Left renal pelvis (tissue), 4 donors: ENCODE measurements at regions not wholly inside any gene's neighbourhood (a gene's known extent, or its start where the extent isn't known, plus 50 kb on each side); places are given as distances from the start of the nearest gene placed in this dataset.
"Not testable (repeated sequence)": the region's sequence is repeated elsewhere in the genome, so short reads cannot be mapped to it uniquely, and the experiment has no call there.

Experiments
- DNase-seq, 4 donors: peaks; one replicate each; pipeline ENCODE4 v3.0.0-alpha.2; 2013; ENCODE audit warnings: low read depth in 4 of 4, low spot score in 3 of 4

DNA sequence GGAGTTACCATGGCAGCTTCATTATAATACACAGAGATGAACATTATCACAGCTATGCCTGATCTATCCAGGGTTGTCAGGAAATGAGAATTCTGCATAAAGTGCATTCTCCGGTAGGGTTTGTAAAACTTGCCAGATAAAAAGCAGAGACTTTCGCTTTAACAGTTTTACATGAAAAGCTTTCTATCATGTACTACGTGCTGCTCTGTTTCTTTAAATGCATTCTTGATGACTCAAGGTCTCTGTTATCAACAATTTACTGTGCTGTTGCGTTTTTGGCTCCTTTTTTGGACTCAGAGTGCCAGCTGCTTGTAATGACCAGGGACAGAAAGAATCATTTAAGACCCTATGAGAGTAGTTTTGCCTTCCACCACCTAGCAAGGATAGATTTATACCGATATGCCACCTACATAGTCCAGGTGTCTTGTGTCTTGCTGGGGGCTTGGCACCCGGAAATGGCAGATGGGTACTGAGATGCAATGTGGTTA, 371.2 kb downstream of the BTG1 start:
- no peak for DNase-seq

DNA sequence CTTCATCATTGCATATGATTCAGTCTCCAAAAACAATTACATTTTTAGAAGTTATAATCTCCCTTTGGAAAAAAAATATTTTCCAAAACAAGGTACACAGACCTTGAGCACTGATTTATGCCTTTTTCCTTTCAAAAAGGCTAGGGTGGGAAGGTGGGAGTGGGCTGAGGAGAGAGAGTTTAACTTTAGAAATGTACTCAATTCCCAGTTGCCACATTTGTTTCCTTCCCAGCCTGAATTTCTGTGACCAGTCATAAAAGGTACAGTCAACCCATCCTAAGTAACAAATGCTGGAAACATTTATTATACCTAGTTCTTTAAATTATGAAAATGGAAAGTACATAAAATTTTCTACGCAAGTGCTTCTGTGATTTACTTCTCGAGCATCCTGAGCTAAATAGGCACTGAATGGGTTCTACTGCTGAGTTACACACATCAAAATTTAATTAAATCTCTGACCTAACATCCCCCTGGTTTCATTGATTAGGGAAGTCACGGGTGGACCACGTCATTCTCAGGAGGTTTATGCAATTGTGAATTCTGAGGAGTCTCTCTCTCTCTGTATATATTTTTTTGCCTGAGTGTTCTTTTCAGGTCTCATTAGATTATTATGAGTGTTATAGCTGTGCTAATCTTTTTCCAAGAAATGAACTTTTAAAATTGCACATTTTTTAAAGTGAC, 371.8 kb downstream of the BTG1 start:
- no peak for DNase-seq

DNA sequence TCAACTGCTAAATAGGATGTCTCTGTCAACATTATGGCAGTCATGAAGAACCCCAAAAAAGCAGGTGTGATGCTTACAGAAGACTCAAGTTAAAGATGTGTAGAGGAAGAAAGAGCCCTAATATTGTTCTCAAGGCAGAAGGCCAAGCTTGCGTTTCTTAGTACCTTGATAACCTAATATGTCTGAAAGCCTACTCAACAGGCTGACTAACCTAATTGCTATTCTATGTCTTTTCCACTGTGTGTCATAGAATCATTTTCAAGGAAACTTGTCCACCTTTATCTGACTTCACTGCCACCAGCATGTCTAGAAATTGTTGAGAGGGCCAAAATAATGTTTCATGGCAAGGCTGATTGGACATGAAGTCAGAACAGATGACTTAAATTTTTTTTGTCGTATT, 373.2 kb downstream of the BTG1 start:
- no peak for DNase-seq

DNA sequence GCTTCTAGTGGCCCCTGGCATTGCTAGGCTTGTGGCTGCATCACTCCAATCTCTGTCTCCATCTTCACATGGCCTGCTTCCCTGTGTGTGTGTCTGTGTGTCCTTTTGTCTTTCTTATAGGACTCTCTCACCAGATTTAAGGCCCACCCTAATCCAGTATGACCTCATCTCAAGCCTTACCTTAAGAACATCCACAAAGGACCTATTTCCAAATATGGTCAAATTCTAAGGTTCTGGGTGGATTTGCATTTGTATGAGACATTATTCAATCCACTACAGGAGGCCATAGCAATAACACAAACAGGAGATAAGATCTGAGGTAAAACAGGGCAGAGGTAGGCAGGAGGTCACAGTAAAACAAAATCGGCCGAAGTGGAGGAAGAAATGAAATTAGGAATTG, 375.9 kb downstream of the BTG1 start:
- DNase-seq: no peak

DNA sequence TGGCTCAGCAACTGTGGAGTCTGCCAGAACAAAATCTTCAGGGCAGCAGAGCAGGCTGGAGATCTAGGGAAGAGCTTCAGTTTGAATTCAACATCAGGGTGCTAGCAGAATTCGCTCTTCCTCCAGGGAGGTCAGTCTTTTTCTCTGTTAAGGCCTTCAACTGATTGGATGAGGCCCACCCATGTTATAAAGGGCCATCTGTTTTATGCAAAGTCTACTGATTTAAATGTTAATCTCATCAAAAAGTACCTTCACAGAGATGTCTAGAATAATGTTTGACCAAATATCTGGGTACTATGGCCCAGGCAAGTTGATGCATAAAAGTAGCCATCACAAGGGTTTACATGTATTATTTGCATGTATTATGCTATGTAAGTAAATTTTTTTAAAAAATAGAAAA, 378.4 kb downstream of the BTG1 start:
- DNase-seq: no peak

DNA sequence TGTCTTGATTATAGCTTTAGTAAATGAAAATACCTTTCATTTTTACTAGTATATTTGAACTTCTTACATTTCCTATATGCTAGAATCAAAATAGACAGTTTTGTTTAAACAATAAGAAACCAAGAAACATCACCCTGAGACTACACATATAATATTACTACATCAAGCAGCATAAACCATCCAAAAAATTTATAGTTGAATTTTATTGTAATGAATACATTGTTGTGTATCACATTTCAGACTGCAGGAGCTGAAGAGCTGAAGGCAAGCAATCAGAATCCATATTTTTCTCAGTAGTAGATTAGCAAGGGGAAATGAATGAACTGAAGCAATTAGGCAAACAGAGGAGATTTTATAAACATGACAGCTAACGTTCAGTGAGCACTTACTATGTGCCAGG, 379.2 kb downstream of the BTG1 start:
- no peak for DNase-seq

DNA sequence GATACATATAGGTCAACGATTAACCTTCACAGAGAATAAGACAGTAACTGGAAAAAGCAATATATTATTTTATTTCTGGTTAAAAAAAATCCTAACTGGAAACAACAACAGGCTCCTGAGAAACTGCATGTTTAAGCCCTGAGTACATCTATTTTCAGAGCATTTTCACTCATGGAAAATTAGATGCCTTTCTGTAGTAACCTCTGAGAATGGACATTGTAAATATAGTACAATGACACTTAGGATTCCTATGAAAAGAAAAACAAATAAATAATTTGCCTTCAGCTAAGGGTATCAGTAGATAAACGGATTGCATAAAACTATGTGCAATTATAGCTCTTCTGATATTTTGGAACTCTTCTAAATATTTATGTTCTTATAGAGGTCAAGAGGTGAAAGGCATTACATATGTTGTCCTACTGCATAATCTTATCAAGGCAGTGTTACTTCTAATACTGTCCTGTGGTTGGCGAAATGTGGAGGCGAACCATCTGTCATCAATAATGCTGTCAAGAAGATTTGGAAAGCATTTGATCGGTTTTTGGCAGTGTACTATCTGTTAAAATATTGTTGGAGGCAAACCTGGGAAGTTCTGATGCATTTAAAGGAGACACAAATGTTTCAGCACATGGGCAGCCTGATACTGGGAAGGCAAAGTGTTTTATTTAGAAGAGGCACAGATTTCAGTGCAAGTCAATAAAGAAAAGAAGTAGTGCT, 381.8 kb downstream of the BTG1 start:
- no peak for DNase-seq

DNA sequence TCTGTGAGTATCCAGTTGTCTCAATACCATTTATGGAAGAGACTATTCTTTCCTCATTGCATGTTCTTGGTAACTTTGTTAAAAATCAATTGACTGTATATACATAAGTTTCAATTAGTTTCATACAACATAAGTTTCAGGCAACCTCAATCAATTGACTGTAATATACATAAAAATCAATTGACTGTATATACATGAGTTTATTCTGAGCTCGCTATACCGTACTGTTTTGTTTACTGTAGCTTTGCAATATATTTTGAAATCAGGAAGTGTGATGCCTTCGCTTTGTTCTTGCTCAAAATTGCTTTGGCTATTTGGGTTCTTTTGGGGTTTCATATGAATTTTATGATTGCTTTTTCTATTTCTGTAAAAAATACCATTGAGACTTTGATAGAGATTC, 392.0 kb downstream of the BTG1 start:
- DNase-seq: no peak

DNA sequence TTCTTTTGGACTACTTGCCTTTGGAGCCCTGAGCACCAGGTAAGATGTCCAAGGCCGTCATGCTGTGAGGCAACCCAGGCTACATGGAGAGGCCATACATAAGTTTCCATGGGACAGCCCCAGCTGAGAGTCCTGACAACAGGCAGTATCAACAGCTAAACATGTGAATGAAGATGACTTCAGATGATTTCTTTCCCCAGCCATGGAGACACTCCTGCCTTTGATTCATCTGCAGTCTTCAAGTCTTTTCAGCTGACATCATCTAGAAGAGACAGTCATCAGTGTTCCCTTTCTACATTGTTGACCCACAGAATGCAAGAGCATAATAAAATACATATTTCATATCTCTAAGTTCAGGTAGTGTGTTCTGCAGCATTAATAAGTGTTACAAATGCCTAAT, 398.7 kb downstream of the BTG1 start:
- DNase-seq: no peak

DNA sequence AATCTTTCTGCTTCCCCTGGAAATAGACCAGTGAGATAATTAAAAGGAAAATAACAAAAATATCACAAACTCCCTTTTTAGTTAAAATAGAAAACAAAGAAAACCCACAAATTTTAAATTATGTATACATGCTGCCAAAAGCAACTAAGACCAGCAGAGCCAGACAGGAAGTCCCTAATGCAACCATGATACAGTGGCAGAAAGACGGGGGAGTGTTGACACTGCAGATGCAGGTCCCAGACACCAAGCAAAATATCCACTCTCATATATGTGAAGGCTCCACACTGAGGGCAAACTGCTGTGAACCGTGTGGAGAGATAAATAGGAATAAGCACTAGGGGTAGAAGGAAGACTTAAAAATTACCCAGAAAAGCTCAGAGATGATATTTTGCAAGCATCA, 401.0 kb downstream of the BTG1 start:
- DNase-seq: no peak

DNA sequence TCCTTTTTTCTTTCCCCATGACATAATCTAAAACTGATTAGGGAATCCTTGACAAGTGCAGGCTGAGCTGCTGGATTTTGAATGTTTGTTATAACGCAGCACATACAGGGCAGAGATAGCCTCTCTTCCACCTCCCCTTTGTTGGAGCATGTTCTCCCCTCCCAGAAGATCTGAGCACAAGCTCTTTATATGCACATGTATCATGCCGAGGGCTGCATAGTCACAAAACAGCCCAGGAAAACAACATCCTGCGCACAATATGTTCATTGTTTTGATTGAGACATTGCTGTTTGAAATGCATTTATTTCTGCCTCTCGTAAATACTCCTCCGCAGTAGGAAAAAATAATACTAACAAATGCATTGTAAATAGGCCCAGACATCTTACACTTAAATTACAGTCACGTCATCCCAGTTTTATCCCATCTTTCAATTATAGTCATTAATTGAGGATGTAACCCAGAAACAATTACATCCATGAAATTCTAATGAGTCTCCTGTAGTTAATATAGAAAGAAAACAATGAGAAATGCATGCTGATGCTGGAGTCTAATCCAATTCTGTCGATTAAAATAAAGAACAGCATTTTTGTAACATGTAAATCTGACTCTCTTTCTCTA, 401.8 kb downstream of the BTG1 start:
- DNase-seq: no peak

DNA sequence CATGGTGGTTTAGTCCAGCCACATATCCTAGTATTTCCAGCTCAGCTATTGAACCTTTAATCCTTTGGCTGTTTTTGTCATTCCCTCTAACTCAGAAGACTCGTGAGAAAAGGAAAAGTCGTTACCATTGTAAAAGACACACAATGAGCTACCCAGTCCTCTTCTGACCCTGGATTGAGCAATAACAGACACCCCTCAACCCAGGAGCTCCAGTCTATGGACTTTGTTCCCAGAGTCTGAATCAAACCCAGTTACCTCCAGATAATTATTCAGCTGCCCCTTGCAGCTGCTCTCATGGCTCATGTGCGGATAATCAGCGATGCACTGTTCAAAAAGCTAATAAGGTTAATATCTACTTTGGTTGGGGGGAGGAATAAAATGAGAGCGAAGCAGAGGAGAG, 402.4 kb downstream of the BTG1 start:
- DNase-seq: no peak

DNA sequence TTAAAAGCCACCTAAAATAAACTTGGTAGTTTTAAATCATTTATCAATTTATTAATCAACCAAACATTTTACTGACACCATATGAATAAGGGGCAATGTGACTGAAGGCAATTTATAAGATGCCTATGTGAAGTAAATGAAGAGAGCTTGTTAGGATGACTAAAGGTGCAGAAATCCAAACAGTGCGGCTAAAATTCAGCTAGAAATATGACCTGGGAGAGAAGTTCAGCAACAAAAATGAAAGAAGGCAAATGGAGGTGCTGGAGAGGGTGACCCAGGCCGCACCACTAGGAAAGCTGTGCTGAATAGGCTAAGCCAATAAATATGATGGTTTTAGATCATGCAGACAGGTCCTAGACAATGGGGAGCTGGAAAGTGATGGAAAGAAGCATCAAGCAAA, 403.7 kb downstream of the BTG1 start:
- no peak for DNase-seq

DNA sequence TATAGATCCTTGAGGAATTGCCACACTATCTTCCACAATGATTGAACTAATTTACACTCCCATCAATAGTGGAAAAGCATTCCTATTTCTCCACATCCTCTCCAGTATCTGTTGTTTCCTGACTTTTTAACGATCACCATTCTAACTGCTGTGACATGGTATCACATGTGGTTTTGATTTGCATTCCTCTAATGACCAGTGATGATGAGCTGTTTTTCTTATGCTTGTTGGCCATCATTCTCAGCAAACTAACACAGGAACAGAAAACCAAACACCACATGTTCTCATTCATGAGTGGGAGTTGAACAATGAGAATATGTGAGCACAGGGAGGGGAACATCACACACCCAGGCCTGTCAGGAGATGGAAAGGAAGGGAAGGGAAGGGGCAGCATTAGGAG, 411.8 kb downstream of the BTG1 start:
- DNase-seq: not testable (repeated sequence)

DNA sequence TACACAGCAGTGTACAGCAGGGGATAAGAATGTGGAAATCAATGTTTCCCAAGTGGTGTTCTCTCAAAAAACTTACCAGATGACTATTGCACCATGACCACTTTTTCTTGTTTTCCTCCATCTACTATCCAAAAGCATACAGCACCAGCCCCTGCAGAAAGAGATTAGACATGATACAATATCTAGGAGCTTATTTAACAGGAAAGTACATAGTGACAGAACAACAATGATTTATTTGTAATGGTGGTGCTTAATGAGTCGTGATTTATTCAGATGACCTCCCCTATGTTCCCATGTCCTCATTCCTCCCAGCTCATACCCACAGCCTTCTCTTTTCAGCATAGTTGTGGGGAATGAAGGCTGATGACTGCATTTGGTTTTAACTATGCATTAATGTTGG, 413.6 kb downstream of the BTG1 start:
- no peak for DNase-seq

DNA sequence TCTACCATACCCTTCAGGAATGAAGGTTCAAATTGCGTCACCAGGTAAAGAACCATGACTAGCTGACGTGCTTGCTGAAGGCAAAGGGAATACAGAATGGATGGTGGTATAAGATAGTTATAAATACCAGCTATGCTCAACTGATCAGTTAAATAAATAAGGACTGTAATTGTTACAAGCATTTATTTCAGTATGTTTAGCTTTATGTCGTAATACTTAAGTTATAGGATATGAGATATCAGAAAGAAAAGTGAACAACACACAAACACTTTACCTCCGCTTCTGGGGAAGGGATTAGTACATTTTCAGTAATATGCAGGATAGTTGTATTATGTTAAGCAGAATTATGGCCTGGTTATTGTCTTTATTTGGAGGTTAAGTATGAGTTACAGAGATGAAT, 416.1 kb downstream of the BTG1 start:
- no peak for DNase-seq

DNA sequence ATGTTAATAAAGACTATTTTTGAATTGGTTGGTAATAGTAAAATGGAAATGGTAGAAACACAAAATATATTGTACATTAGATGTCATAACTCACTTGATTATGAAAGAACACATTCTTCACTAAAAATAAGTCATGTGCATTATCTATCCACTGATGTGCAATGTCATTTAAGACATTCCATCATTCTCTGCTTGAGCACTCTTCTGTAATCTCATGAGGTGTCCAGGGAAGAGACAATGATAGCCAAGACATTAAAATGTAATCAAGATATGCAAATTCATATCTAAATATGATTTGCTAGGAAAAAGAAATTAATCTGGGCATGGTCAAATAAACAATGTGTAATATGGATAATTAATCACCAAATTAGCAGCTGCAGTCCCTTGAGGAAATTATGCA, 422.5 kb downstream of the BTG1 start:
- DNase-seq: no peak

DNA sequence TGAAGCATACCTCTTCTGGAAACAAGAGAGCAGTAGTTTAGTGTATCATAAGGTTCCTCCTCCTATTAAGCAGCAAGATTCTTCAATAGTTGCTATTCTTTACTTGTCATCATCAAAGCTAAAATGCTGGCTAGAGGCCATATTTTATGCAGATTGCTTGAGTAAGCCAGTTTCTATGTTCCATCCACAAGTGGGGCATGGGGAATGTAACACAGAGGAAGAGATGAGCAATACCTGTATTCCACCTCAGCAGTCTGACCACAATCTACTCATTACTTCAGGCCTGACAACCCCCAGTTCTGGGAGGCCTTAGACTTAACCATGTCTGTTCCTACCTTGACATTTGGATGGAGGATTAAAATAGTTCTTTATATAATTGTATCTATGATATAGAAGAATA, 423.6 kb downstream of the BTG1 start:
- no peak for DNase-seq

DNA sequence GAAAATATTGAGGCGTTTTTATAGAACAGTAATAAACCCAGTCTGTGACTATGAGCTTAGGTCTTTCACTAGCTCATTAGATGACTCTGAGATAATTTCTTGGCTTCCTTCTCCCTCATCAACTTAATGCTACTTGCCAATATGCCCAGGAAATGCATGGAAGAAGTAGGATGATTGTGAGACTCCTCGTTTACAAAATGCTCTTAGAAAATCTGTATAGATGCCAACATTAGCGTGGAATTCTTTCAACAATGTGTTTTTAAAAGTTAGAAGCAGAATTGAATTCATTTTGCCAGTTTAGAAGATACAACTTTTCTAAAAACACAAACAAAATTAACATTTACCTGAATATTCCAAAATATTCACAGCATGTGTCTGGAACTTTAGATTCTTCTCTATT, 424.6 kb downstream of the BTG1 start:
- no peak for DNase-seq

DNA sequence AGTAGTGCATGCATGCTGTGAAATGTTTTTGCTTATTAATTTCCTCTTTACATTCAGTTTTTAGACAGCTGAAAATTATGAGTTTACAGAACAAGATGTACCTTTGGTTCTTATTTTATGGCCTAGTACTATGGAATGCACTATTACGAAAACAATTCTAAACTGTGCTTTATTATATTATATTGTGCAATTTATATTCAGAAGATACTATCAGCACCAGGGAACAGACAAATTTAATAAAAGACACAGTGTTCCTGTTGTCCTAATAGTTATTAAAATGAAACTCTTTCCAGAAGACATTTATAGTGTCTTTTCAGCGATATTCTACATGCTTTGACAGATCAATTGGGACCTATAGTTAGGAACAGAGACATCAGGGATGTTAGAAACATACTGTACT, 427.3 kb downstream of the BTG1 start:
- DNase-seq: no peak

DNA sequence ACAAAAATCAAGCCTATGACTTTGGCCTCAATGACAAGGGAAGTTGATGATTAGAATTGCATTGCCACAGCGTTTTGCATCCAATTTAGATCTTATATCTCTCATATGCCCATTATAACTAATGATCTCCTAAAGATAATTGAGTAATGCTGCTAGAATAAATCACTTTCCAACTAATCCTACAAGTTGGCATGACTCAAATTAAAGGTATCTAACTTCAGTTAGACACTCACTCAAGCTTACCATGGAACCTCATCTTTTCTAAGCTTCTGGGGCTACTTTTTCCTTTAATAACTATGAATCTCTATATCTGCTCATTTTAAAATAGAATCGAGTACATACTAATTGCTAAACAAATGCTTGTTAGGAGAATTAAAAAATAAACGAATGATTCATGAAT, 427.8 kb downstream of the BTG1 start:
- no peak for DNase-seq

DNA sequence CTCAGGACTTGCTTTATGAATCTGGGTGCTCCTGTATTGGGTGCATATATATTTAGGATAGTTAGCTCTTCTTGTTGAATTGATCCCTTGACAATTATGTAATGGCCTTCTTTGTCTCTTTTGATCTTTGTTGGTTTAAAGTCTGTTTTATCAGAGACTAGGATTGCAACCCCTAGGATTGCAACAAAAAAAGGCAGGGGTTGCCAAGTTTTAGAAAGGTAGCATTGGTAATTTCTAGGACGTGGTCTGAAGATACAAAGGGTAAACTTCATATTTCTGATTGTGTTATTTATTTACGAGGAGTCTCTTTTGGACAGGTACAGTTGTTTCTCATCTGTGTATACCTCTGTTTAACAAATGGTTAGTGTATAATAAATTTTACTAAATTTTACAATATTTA, 433.7 kb downstream of the BTG1 start:
- not testable (repeated sequence) for DNase-seq
